Activated CD4-positive, alpha-beta T cell treated with anti-CD3 and anti-CD28 coated beads, Interleukin-2, amount 50 U/mL, for 48 hours (primary cell): ENCODE measurements at regions not wholly inside any gene's neighbourhood (a gene's known extent, or its start where the extent isn't known, plus 50 kb on each side); places are given as distances from the start of the nearest gene placed in this dataset.

Experiments
- DNase-seq, 2 experiments: peaks; one replicate each; pipeline ENCODE4 v3.0.0-alpha.2; 2020

GRCh38 chr10:65470986-65471385, 1454.8 kb upstream of the LRRTM3 start:
- no peak for DNase-seq

GRCh38 chr10:65482848-65483247, 1443.0 kb upstream of the LRRTM3 start:
- DNase-seq: no peak

- DNase-seq: no peak
These were observed 1434.0 kb upstream of the LRRTM3 start for GRCh38 chr10:65491799-65492198.

GRCh38 chr10:65496541-65496940, 1429.3 kb upstream of the LRRTM3 start:
- DNase-seq: no peak

DNA sequence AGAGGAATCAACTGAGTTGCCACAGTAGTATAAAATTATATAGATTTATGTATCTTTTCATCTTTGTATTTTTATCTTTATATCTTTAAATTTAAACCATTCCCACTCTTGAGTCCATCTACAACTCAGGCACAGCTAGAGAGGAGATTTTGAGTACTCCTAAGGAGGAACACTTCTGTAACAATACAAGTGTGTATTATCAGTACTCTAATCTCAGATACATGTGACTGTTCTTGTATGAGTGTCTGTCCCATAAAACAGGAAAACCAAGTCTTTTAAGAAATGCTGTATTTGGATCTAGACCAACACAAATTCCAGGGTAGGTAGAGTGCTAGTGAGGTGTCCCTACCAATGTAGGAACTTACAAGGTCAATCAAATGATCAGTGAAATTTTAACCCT, 1428.0 kb upstream of the LRRTM3 start:
- DNase-seq: no peak

GRCh38 chr10:65500716-65501115, 1425.1 kb upstream of the LRRTM3 start:
- no peak for DNase-seq

DNA sequence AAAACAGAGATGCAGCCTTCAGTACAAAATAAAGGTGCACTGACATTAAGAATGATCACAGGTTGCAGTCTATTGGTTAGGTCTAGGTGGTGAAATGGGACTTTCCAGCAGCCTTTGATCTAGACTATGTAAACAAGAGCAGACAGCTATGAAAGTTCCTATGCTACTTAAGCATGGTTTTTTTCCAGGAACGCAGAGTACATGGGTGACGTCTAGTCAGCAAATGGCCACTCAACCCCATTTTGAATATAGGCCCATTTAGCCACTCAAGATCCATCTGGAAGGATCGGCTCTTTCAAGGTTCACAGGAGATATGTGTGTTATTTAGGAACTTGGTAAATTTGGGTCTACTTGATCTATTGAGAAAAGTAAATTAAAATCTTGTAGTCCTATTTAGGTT, 1424.6 kb upstream of the LRRTM3 start:
- no peak for DNase-seq

GRCh38 chr10:65518379-65518778, 1407.5 kb upstream of the LRRTM3 start:
- no peak for DNase-seq

GRCh38 chr10:65528986-65529385, 1396.8 kb upstream of the LRRTM3 start:
- no peak for DNase-seq

DNA sequence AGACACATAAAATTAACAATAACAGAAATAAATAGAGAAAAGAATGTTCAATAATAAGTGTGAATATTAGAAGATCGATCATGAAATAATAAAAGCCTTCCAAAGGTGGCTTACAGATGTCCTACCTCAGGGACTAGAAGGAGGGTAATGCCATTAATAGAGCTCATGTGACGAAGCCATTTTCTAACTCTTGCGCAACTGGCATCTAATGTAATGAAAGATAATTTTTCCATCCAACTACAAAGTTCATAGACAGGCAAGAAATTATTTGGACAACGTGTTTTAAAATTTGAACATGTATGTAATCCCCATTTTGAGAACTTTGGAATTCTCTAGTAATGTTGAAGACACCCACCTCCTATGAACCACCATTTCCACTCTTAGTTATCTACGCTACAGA, 1394.3 kb upstream of the LRRTM3 start:
- DNase-seq: no peak

- no peak for DNase-seq
These were observed 1391.1 kb upstream of the LRRTM3 start for GRCh38 chr10:65534771-65535170.

GRCh38 chr10:65544756-65545155, 1381.1 kb upstream of the LRRTM3 start:
- no peak for DNase-seq

DNA sequence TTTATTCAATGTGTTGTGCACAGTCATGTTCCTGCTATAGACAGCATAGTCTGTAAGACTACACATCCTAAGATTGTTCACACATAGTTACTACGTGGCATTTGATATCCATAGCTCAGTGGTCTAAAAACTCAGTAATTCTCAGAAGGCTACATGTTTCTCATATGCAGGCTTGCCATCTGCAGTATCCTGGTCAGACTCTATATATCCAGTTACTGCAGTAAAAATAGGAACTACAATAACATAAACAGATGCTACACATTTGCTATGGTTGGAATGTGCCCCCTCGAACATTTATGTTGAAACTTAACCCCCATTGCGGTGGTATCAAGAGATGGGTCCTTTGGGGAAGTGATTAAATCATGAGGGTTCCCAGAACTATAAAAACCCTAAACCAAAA, 1377.8 kb upstream of the LRRTM3 start:
- no peak for DNase-seq

GRCh38 chr10:65550761-65551160, 1375.1 kb upstream of the LRRTM3 start:
- DNase-seq: no peak

- DNase-seq: no peak
These were observed 1370.6 kb upstream of the LRRTM3 start for GRCh38 chr10:65555192-65555591.

DNA sequence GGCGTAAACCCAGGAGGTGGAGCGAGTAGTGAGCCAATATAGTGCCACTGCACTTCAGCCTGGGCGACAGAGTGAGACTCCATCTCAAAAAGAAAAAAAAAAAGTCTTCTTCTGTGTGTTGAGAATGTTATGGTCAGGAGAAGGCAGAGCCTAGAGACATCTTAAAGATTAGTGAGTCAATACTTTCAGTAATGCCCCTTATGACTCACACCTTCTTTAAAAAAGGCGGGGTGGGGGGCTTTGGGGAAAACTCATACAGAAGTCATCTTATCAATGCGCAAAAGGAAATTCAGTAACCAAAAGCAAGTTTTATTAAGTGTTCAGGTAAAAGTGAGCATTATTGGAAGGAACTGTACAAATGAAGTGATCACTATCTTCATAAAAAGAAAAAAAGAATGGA, 1369.8 kb upstream of the LRRTM3 start:
- DNase-seq: no peak

DNA sequence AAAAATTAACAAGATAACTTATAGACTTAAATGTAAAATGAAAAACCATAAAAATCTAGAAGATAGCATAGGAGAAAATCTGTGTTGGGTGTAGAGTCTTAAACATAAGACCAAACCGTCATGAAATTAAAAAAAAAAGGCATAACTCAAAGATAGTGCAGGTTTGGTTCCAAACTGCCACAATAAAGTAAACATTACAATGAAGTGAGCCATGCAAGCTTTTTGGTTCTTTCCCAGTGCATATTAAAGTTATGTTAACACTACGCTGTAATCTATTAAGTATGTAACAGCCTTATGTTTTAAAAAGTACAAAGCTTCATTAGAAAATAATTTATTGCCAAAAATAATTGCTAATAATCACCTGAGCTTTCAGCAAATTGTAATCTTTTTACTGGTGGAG, 1366.5 kb upstream of the LRRTM3 start:
- no peak for DNase-seq

DNA sequence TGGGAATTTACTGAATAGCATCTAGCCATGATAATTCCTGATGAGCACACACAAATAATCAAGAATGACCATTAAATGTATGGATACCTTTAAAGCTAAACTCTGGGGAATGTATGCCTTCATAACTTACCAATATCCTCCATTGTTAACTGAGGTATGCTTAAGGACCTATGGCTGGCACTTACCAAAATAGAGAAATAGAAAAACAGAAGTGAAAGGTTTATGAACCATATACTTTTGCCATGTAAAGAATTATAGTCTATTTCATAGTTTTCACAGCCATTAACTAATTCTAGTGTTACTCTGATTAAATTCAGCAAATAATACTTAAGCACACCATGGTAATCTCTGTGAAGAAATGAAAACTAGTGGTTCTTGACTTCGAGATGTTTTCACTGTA, 1360.6 kb upstream of the LRRTM3 start:
- no peak for DNase-seq

GRCh38 chr10:65566906-65567305, 1358.9 kb upstream of the LRRTM3 start:
- DNase-seq: no peak

GRCh38 chr10:65570143-65571010, 1355.5 kb upstream of the LRRTM3 start:
- DNase-seq: no peak

- no peak for DNase-seq
These were observed 1354.7 kb upstream of the LRRTM3 start for GRCh38 chr10:65571011-65571570.

- no peak for DNase-seq
These were observed 1344.3 kb upstream of the LRRTM3 start for GRCh38 chr10:65581426-65582026.

DNA sequence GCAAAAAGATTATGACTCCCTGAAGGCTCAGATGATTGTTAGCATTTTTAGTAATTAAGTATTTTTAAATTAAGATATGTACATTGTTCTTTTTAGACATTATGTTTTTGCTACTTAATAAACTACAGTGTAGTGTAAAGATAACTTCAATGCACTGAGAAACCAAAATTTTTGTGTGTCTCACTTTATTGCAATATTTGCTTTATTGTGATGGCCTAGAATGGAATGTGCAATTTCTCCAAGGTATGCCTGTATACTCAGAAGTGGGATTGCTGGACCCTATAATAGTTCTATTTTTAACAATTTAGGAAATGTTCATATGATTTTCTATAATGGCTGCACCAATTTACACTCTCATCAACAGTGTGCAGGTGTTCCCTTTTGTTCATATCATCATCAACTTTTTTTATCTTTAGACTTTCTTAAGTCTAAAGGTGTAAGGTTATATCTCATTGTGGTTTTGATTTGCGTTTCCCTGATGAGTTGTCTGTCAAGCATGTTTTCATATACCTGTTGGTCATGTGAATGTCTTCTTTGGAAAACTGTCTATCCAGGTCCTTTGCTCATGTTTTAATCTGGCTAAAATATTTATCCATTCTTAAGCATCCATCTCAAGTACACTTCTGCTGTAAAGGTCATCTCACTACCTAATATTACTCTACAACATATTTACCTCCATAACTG, 1323.5 kb upstream of the LRRTM3 start:
- DNase-seq: no peak

DNA sequence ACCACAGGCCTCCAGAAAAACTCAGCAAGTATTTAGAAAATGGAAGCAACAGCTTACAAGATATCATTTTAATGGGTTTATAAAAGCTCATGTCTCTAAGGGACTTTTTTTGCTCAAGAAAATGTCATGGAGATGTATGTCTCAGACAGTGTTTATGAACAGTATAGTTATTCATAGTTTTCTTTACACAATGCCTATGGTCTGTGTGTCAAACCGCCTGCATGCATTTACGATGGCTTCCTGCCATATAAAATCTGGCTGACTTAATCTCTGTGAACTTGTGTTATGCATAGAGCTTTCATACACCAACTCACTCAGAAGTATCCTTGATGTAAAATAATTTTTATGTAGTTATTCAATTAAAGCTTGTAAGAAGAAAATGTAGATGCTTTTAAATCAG, 1314.2 kb upstream of the LRRTM3 start:
- DNase-seq: no peak
